IMR-90 (cell line): ENCODE measurements at regions not wholly inside any gene's neighbourhood (a gene's known extent, or its start where the extent isn't known, plus 50 kb on each side); places are given as distances from the start of the nearest gene placed in this dataset.

Source experiments
- BHLHE40 ChIP-seq: fragments of 150-350 bp; IDR thresholded peaks from 2 replicates; pipeline ENCODE4 v1.6.1; 2016; ENCODE audit warnings: mild to moderate bottlenecking, low read depth, low read length
- CEBPB ChIP-seq: IDR thresholded peaks from 2 replicates; pipeline ENCODE4 v1.6.1; 2012; ENCODE audit warnings: low read depth, low read length, improper control_type of control experiment
- CTCF ChIP-seq: conservative IDR thresholded peaks from 2 replicates; pipeline ENCODE4 v1.5.1; 2012; ENCODE audit warnings: mild to moderate bottlenecking, low read depth, low read length, improper control_type of control experiment
- FOS ChIP-seq: fragments of 150-350 bp; IDR thresholded peaks from 2 replicates; pipeline ENCODE4 v1.6.1; 2016; ENCODE audit warnings: low read depth, low read length
- MAFK ChIP-seq: IDR thresholded peaks from 2 replicates; pipeline ENCODE4 v1.6.1; 2012; ENCODE audit warnings: low read depth, low read length, improper control_type of control experiment
- MAZ ChIP-seq: IDR thresholded peaks from 2 replicates; pipeline ENCODE4 v1.6.1; 2012; ENCODE audit warnings: low read depth, mild to moderate bottlenecking, low read length, improper control_type of control experiment, moderate library complexity, borderline replicate concordance
- NFE2L2 ChIP-seq: fragments of 150-350 bp; IDR thresholded peaks from 2 replicates; pipeline ENCODE4 v1.6.1; 2016; ENCODE audit warnings: low read depth, mild to moderate bottlenecking, low read length
- POLR2A ChIP-seq: IDR thresholded peaks from 2 replicates; pipeline ENCODE4 v1.6.1; 2012; ENCODE audit warnings: mild to moderate bottlenecking, low read depth, low read length
- RAD21 ChIP-seq: IDR thresholded peaks from 2 replicates; pipeline ENCODE4 v1.6.1; 2012; ENCODE audit warnings: low read length, improper control_type of control experiment
- RCOR1 ChIP-seq: IDR thresholded peaks from 2 replicates; pipeline ENCODE4 v1.6.1; 2012; ENCODE audit warnings: mild to moderate bottlenecking, low read length, improper control_type of control experiment; ENCODE audit not compliant: insufficient replicate concordance
- RFX5 ChIP-seq: IDR thresholded peaks from 2 replicates; pipeline ENCODE4 v1.8.0; 2012; ENCODE audit warnings: low read depth, mild to moderate bottlenecking, low read length, moderate library complexity
- SMC3 ChIP-seq: fragments of 150-350 bp; IDR thresholded peaks from 2 replicates; pipeline ENCODE4 v1.6.1; 2016; ENCODE audit warnings: low read depth, mild to moderate bottlenecking, antibody characterized with exemption, low read length, moderate library complexity
- USF2 ChIP-seq: fragments of 150-350 bp; IDR thresholded peaks from 2 replicates; pipeline ENCODE4 v1.6.1; 2017; ENCODE audit warnings: mild to moderate bottlenecking, antibody characterized with exemption, low read length, low read depth

- no peak for TF ChIP-seq NFE2L2
- TF ChIP-seq POLR2A = no peak
- no peak for TF ChIP-seq CTCF
- no peak for TF ChIP-seq MAFK
- TF ChIP-seq SMC3 = no peak
- no peak for TF ChIP-seq BHLHE40
- TF ChIP-seq RAD21 = no peak
- TF ChIP-seq USF2 = no peak
- no peak for TF ChIP-seq RFX5
- no peak for TF ChIP-seq RCOR1
- TF ChIP-seq CEBPB = no peak
- no peak for TF ChIP-seq MAZ
- TF ChIP-seq FOS = no peak
These were observed 241.4 kb upstream of the ARHGAP24 start for GRCh38 chr4:85233516-85233915.
